GM18858 (cell line): ENCODE measurements at regions not wholly inside any gene's neighbourhood (a gene's known extent, or its start where the extent isn't known, plus 50 kb on each side); places are given as distances from the start of the nearest gene placed in this dataset.

Experiments used
- ATAC-seq: cut with Tn5 transposase; IDR thresholded peaks from one replicate; pipeline ENCODE4 v1.9.1; 2021; ENCODE audit not compliant: unreplicated experiment

GRCh38 chr2:128523457-128523856 is 204.8 kb upstream of the HS6ST1 start:
- no peak for ATAC-seq

DNA sequence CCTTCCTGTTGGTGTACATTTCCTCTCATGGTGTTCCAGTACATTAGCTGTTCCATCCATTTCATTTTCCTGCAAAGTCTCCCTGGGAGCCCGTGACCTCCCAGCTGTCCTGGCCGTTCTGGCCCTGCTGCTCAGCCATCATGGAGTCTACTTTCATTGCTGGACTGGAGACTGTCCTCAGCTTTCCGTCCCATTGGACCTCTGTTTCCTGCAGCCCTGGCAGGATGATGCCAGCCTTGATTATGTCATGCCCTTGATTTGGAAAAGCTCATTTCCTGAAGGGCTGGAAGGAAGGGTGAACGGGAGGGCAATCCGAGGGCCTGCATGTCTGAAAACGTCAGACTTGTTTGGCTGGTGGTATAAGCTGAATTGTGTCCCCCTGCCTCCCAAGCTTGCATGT is 205.5 kb upstream of the HS6ST1 start:
- ATAC-seq = no peak

DNA sequence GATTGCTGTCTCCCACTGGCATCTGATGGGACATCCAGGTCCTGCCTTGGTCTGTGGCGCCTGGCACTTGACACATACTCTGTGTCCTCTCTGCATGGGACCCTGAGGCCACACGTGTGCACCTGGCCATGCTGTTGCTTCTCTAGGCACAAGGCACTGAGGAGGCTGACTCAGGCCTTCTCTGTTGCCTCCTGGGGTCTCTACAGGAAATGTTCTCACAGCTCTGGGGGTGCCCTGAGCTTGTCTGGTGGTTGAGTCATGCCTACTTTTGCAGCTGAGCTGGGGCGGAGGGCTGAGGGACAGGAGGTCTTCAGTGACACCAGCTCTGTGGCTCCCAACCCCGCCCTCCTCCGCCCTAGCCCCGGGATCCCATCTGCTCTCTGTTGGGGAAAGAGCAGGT is 207.0 kb upstream of the HS6ST1 start:
- no peak for ATAC-seq

- ATAC-seq = no peak
Observed at GRCh38 chr2:128526455-128526976, 207.8 kb upstream of the HS6ST1 start.

- no peak for ATAC-seq
Observed at GRCh38 chr2:128528133-128528532, 209.5 kb upstream of the HS6ST1 start.

DNA sequence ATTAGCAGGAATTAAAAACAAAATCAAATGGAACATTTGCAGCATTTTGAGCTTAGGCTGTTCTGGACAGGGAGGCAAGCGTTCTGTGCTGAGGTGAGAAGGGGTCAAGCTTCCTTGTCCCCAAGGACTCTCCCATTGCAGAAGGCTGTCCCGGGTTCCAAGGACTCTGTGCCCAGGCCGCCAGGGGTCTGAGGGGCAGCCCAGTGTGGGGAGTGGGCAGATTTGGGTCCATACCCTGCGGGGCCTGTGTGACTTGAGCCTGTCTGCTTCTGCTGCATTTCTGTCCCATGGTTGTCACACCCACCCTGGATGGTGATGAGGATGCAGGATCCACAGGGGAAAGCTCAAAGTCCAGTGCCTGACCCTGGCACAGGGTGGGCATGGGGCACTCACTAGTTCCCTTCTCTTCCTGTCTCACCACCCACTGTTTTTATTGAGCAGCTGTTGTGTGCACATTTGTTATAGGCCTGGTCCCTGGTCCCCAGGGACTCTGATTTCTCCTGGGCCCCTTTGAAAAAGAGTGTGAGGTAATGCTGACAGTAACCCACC is 211.4 kb upstream of the HS6ST1 start:
- no peak for ATAC-seq

GRCh38 chr2:128531856-128532255 is 213.2 kb upstream of the HS6ST1 start:
- no peak for ATAC-seq

DNA sequence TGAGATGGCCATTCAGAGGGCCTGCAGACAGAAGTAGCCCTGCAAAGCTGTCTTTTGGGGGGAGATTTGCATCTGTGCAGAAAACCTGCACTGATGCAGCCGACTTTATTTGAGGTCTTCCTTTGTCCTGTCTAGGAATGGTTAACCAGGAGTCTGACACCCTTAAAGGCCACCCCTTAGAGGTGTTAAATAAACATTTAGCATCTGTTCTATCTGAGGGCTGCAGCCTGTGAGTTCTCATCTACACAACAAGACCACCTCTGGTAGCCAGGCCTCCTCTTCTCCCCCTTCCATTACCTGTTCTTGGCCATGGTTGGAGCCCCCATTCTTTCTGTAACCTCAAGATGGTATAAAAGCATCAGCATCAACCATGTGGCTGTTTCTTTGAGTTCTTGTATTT is 214.4 kb upstream of the HS6ST1 start:
- no peak for ATAC-seq

GRCh38 chr2:128534688-128535392 is 216.2 kb upstream of the HS6ST1 start:
- ATAC-seq = no peak

DNA sequence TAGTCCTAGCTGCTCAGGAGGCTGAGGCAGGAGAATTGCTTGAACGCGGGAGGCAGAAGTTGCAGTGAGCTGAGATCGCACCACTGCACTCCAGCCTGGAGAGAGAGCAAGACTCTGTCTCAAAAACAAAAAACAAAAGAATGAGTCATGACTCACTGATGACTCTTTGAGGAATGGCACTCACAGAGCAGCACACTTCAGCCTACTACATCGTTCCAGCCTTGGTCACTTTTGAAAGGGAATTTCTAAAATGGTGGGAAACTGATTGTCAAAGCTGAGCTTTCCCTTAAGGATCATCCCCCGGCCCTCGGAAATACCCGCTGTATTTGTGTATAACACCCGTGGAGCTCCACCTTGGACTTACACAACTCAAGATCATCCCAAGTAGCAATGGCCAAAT is 217.3 kb upstream of the HS6ST1 start:
- ATAC-seq = no peak

GRCh38 chr2:128536925-128537620 is 218.4 kb upstream of the HS6ST1 start:
- ATAC-seq = no peak

GRCh38 chr2:128537646-128538045 is 219.0 kb upstream of the HS6ST1 start:
- no peak for ATAC-seq

- ATAC-seq = no peak
Observed at GRCh38 chr2:128538396-128538795, 219.7 kb upstream of the HS6ST1 start.

DNA sequence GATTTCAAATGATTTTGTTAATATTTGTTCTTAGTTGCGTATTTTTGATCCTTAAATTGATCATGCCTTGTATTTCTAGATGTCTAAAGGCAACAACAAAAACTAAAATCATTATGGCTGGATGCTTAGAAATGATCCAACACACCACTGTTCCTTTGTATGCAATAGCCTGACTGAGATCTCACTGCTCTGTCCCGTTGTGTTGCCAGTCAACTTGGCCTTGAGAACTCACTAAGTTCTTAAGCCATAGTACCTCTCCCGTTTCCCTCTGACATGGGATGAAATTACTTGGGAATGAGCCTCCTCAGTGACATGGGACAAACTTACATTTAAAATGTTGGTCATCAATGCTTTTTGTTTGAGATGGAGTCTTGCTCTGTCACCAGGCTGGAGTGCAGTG is 222.0 kb upstream of the HS6ST1 start:
- no peak for ATAC-seq

DNA sequence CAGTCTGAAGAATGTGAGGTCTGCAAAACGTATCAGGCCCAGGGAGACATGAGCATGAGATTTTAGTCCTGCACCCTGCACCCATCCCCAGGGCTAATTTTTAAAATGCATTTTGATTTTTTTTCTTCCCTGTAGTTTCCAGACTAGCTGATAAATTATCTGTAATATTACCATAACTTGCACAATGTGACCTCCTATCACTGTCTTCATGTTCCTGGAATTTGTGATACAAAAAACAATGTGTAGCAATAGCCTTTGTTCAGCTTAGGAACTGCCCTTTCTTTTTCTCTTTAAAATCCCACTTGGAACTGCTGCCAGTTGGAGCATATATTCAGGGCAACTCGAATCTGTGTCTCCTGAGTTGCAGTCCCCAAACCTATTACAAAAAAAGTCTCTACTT is 222.8 kb upstream of the HS6ST1 start:
- no peak for ATAC-seq

GRCh38 chr2:128543036-128543435 is 224.4 kb upstream of the HS6ST1 start:
- no peak for ATAC-seq

- no peak for ATAC-seq
Observed at GRCh38 chr2:128543646-128544045, 225.0 kb upstream of the HS6ST1 start.

- no peak for ATAC-seq
Observed at GRCh38 chr2:128544321-128545037, 225.8 kb upstream of the HS6ST1 start.

DNA sequence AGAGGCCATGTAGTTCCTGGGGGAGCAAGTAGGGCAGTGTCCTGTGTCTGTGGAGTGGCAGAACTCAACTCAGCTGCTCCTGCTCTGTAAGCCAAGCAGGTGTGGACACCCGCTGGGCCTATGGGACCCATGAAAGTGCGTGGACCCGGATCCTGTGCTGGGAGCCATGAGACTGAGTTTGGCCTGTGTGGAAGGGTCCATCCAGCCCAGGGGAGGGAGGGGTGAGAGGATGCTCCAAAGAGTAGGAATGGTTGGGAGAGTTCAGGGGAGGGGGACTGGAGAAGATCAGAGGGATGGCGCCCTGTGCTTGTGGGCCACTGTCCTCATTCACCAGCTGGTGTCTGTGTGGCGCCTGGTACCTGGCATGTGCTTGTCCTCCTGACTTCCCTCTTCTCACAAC is 226.4 kb upstream of the HS6ST1 start:
- ATAC-seq = no peak

- ATAC-seq = no peak
Observed at GRCh38 chr2:128545829-128546228, 227.2 kb upstream of the HS6ST1 start.

- no peak for ATAC-seq
Observed at GRCh38 chr2:128547667-128548066, 229.0 kb upstream of the HS6ST1 start.

DNA sequence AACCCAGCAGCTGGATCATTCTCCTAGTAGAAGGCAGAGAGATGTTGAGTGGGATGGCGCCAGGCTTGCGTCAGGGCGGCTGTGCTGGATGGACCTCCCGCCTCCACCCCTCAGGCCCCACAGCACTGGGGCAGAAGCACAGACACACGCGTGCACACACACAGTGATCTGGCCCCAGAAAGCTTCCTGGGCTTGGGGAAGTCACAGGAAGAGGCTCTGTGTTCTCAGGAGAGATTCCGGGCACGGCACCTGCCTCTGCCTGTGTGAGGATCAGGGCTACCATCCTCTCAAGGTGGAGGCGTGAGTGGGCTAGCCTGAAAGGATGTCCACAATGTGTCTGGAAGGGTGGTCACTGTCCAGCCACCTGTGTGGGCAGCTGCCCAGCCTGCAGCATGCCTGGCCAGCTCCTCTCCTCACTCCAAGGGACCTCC is 229.8 kb upstream of the HS6ST1 start:
- ATAC-seq = no peak
